ENCODE measurements at regions not wholly inside any gene's neighbourhood (a gene's known extent, or its start where the extent isn't known, plus 50 kb on each side); places are given as distances from the start of the nearest gene placed in this dataset.

DNA sequence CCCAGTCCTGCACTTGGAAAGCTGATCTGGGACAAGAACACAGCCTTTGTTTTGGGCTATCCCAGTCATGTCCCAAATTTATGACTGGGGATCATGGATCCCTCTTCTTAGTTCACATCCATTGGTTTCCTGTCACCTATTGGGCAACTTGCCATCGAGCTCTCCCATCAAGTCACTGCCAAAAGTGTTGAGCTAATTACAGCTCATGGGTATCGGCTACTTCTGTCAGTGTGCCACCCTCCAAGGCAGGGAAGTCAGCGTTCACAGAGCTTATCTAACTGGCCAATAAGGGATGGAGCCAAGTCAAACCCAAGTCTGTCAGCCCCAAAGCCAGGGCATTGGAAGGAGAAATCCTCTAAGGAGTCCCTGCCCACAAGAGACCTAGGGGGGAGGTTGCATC, 53.2 kb upstream of the KATNAL1 start:
- no peaks in the 10 kb centered on the region for H3K9me1 ChIP-seq (ENCODE audit: control insufficient read depth, insufficient read depth, low read length)
- no peaks in the 10 kb centered on the region; a peak in 1 of 5 replicates for H3K27me3 ChIP-seq (ENCODE audit: control insufficient read depth in 2 of 2, insufficient read depth in 2 of 2, low read length in 2 of 2)
- H2AFZ ChIP-seq (ENCODE audit: low read depth, low read length), result no peak overlapping the region
- WGBS (ENCODE audit: insufficient coverage, low coverage, missing lambda C conversion rate), result 37% methylated on average over 3 of the region's 3 CpGs
- no peaks in the 10 kb centered on the region for H4K20me1 ChIP-seq (replicated peaks; ENCODE audit: control insufficient read depth, insufficient read depth, low read length)
- H3K9ac ChIP-seq (ENCODE audit: insufficient read depth in 1 of 2, low read depth in 2 of 2, low read length in 2 of 2), result no peak overlapping the region
- H3K4me2 ChIP-seq (ENCODE audit: insufficient read depth, low read length), result no peak overlapping the region
- no TSS peak for BruUV-seq (replicated peaks)
- no peaks in the 10 kb centered on the region for H3K36me3 ChIP-seq (ENCODE audit: control insufficient read depth, insufficient read depth, low read length)
- ATAC-seq (no peak), DNase-seq (ENCODE audit: extremely low read depth in 1 of 4, low spot score in 3 of 4) (no peak), FAIRE-seq (no peak)
- H3K9me3 ChIP-seq (replicated peaks; ENCODE audit: control insufficient read depth, insufficient read depth, low read depth, low read length), result no peaks in the 10 kb centered on the region
- TF ChIP-seq FOSL1 (tag; conservative IDR thresholded peaks at IDR 0.05), result no peak
- no peak for TF ChIP-seq ETV1 (tag; conservative IDR thresholded peaks at IDR 0.05; ENCODE audit: low read depth)
- TF ChIP-seq, protein P1, sequence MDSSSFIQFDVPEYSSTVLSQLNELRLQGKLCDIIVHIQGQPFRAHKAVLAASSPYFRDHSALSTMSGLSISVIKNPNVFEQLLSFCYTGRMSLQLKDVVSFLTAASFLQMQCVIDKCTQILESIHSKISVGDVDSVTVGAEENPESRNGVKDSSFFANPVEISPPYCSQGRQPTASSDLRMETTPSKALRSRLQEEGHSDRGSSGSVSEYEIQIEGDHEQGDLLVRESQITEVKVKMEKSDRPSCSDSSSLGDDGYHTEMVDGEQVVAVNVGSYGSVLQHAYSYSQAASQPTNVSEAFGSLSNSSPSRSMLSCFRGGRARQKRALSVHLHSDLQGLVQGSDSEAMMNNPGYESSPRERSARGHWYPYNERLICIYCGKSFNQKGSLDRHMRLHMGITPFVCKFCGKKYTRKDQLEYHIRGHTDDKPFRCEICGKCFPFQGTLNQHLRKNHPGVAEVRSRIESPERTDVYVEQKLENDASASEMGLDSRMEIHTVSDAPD (CRISPR knock-in tag; IDR thresholded peaks at IDR 0.05), result no peak
- no peak for TF ChIP-seq ZFPM2 (CRISPR knock-in tag; IDR thresholded peaks at IDR 0.05)
- no peak for TF ChIP-seq RBM34 (IDR thresholded peaks at IDR 0.05; ENCODE audit: borderline replicate concordance, insufficient read depth, low read length)
- no peak for TF ChIP-seq EP300 (IDR thresholded peaks at IDR 0.05; ENCODE audit: low read length)
- no peak for TF ChIP-seq ZNF75A (CRISPR knock-in tag; IDR thresholded peaks at IDR 0.05)
- no peak for TF ChIP-seq RNF2 (IDR thresholded peaks at IDR 0.05)
- TF ChIP-seq ZNF23 (CRISPR knock-in tag; IDR thresholded peaks at IDR 0.05), result no peak
- H3K27ac ChIP-seq (ENCODE audit: extremely low read depth, low read depth, low read length), result no peak overlapping the region
- ChIA-PET CTCF (ENCODE audit: low intra/inter-chr PET ratio) (no interaction called here), POLR2A (no interaction called here)
- peaks cover 10 to 19% of the 10 kb centered on the region in 2 experiments for H3K4me1 ChIP-seq (replicated peaks in 1 of 2; ENCODE audit: control insufficient read depth in 2 of 2, insufficient read depth in 2 of 2, low read length in 2 of 2)
- no peaks in the 10 kb centered on the region for H3K79me2 ChIP-seq (ENCODE audit: control insufficient read depth, insufficient read depth, low read length)
- intact Hi-C loops (cut with micrococcal nuclease) (no loop called here), in situ Hi-C loops (cut with MboI) (no loop called here)
- no peak overlapping the region for H3K4me3 ChIP-seq
